Endometrium (tissue), 2 donors: ENCODE measurements at regions not wholly inside any gene's neighbourhood (a gene's known extent, or its start where the extent isn't known, plus 50 kb on each side); places are given as distances from the start of the nearest gene placed in this dataset.
"Not testable (repeated sequence)": the region's sequence is repeated elsewhere in the genome, so short reads cannot be mapped to it uniquely, and the experiment has no call there.

Experiments used
- FAIRE-seq: peaks from 2 replicates; lab custom pipeline; 2012; peaks lifted over from hg19 to GRCh38; lab: Jason Lieb, UNC
- donor health status: control.
- donor health status: control.

DNA sequence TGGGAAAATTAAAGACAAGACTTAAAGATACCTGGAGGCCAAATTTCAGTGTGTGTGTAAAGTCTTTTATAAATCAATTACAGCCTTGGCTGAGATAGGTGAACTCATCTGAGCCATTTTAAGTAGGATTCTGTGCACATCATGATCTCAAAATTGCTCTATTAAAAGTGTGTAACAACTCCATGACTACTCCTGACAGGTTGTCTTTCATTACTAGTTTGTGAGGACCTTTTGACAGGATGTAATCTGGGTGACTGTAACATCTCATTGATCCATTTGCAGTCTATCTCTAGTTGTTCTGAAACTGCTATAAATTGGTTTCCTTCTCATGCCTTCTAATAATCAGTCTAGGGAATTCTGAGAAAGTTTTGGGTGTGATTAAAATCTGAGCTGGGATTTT is 753.3 kb downstream of the SLITRK5 start:
- FAIRE-seq = no peak

DNA sequence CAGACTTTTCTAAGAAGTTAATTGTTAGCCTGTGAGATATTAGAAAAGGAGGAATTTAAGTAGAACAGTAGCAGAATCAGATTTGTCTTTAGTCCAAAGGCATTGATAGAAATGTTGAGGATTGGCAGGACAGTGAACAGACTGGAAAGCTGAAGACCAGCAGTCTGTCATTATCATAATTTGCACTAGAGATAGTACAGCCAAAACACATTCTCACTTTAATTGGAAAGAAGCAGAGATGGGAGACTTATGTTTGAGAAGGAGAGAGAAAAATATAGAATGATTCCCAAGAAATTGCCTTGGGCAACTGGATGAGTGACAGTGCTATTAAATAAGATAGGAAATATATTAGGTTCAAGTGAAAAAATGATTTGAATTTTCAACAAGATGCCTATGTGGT is 755.5 kb downstream of the SLITRK5 start:
- FAIRE-seq = no peak

- FAIRE-seq = no peak
Observed at GRCh38 chr13:88429862-88430261, 758.7 kb downstream of the SLITRK5 start.

DNA sequence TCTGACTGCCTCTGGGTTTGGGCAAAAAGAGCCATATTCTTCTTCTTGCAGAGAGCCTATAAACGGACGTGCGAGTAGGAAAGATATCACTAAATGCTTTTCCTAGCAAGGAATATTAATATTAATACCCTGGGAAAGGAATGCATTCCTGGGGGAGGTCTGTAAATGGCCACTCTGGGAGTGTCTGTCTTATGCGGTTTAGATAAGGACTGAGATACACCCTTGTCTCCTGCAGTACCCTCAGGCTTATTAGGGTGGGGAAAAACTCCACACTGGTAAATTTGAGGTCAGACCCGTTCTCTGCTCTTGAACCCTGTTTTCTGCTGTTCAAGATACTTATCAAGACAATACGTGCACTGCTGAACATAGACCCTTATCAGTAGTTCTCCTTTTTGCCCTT is 763.8 kb downstream of the SLITRK5 start:
- FAIRE-seq = no peak

- no peak for FAIRE-seq
Observed at GRCh38 chr13:88436974-88437373, 765.8 kb downstream of the SLITRK5 start.

GRCh38 chr13:88450515-88450914 is 779.3 kb downstream of the SLITRK5 start:
- no peak for FAIRE-seq

DNA sequence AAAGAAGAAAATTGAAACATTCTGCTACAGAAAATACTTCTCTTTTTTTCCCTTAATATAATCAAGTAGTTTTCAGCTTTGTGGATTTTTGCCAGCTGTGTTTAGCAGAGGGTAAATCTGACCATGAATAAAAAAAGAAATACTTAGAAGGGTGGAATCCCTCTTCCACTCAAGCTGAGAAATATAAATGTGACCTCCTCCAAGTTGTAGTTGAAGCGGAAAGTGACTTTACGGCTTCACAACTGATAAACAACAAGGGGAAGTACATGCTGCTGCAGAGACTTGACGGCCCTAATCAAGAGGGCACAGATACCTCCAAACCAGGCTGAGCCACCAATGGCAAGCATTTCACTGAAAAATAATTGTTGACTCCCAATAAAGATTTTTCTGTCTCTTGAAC is 785.0 kb downstream of the SLITRK5 start:
- FAIRE-seq = peak; percentile 83

GRCh38 chr13:88459331-88459730 is 788.2 kb downstream of the SLITRK5 start:
- no peak for FAIRE-seq

DNA sequence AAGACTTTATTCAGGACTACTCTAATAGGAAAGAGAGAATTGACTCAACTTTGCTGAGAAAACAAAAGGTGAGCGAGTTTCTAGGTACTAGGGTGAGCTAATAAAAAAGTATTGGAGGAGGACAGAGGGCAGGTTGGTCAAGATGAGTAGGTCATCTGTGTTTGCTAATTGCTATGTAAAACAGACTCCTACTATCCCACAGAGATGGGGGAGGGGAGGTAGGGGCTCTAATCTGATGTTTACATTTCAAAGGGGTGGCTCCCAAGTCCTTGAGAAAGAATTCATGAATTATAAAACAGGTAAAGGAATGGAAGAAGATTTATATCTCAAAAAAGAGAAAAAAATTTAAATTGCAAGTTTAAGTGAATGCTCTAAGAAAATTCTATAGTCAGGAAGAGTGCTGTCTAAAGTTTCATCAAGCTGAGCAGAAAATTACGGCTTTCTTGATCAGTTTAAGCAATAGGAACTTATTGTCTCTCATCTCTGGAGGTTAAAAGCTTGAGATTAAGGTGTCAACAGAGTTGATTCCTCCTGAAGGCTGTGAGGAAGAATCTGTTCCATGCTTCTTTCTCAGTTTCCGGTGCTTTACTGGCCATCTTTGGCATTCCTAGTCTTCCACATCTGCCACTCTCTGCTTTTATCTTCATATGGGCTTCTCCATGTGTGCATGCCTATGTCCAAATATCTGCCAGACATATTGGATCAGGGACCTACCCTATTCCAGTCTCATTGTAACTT is 790.3 kb downstream of the SLITRK5 start:
- FAIRE-seq = no peak

DNA sequence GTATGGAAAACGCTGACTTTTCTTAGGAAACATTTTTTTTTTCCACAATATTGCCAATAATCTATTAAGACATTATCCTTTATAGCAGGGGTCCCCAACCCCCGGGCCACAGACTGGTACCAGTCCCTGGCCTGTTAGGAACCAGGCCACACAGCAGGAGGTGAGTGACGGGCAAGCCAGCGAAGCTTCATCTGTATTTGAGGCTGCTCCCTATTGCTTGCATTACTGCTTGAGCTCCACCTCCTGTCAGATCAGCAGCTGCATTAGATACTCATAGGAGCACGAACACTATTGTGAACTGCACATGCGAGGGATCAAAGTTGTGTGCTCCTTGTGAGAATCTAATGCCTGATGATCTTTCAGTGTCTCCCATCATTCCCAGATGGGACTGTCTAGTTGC is 793.7 kb downstream of the SLITRK5 start:
- FAIRE-seq = no peak

- no peak for FAIRE-seq
Observed at GRCh38 chr13:88472316-88472715, 801.1 kb downstream of the SLITRK5 start.

GRCh38 chr13:88483202-88483601 is 812.0 kb downstream of the SLITRK5 start:
- FAIRE-seq = no peak

GRCh38 chr13:88507909-88508308 is 836.7 kb downstream of the SLITRK5 start:
- FAIRE-seq = no peak

DNA sequence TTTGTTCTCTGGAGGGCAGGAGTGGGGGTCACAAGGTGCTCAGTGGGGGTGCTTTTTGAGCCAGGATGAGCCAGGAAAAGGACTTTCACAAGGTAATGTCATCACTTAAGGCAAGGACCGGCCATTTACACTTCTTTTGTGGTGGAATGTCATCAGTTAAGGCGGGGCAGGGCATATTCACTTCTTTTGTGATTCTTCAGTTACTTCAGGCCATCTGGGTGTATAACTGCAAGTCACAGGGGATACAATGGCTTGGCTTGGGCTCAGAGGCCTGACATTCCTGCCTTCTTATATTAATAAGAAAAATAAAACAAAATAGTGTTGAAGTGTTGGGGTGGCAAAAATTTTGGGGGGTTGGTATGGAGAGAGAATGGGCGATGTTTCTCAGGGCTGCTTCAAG is 841.8 kb downstream of the SLITRK5 start:
- FAIRE-seq = not testable (repeated sequence)

DNA sequence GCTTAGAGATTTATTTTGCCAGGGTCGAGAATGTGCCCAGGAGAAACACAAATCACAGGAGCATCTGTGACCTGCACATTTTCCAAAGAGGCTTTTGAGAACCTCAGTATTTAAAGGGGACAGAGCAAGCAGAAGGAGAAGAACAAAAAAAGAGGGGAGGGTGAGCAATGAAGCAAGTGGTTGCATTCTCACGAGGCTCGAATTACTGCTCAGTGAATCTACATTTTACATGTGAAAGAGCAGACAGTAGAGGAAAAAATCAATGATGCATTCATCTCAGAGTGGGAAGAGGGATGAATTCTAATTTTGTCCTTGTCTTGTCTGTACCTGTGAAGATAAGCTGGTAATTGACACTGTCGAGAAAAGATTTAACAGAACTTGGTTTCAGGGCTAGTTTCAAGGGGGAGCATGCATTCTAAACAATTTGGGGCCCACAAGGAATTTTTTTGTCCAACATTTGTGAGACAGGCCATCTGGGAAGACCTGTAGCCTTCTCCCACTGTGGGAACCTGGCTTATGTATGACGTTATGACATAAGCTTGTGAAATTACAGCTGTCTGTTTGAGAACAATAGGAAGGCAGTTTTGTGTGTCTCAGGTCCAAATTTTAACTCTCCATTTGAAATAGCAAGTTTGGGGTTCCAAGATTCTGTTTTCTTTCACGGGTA is 855.1 kb downstream of the SLITRK5 start:
- FAIRE-seq = no peak

DNA sequence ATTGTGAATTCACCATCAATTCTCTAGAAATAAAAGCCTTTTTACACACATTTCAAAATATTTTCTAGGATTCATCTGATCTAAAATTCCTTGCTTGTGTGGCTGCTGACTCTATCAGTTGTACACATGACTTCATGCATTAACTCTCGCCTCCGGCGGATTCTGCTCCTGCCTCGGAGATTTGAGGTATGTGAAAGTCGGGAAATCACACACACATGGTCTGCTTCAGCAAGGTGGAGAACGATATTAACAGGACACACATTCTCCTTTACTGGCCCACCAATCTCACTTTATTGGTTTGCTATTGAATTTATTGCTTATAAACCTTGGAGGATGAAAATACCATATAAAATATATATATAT is 855.7 kb downstream of the SLITRK5 start:
- no peak for FAIRE-seq

- no peak for FAIRE-seq
Observed at GRCh38 chr13:88541994-88542393, 870.8 kb downstream of the SLITRK5 start.

DNA sequence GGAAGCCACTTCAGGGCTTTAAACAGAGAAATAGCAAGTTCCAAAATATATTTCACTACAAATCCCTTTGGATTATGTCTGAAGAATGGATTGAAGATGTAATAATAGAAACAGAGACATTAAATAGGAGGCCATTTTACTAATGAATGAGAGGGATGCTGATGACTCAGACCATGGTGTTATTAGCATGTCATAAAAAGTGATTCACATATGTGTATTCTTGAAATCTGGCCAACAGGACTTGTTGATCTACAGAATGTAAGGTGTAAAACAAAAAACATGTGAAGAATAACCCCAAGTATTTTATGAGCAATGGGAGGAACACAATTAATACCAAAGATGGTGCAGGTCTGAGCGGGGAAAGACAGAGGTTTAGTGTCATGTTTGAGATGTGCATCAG is 873.7 kb downstream of the SLITRK5 start:
- FAIRE-seq = no peak

DNA sequence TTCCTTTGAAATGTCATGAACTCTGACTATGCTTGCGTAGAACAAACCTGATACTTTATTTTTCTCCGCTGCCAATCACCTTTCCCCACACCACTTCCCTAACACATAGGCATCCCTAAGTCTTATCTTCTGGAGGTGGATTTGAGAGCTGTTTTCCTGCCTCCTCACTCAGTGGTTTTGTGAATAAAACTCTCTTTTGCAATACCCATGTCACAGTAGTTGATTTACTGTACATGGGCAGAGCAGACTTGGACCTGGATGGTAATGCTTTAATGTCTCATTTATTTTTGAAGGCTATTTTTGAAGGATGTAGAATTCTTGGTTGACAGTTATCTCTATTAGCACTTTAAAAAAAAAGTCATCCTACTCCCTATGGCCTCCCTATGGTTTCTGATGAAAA is 881.8 kb downstream of the SLITRK5 start:
- FAIRE-seq = no peak

- FAIRE-seq = no peak
Observed at GRCh38 chr13:88565566-88565965, 894.4 kb downstream of the SLITRK5 start.

- peak; percentile 91 for FAIRE-seq
Observed at GRCh38 chr13:88585861-88586260, 914.7 kb downstream of the SLITRK5 start.

- FAIRE-seq = peak; percentile 37
Observed at GRCh38 chr13:88586263-88586662, 915.1 kb downstream of the SLITRK5 start.

- FAIRE-seq = peak; percentile 15
Observed at GRCh38 chr13:88590574-88590973, 919.4 kb downstream of the SLITRK5 start.

DNA sequence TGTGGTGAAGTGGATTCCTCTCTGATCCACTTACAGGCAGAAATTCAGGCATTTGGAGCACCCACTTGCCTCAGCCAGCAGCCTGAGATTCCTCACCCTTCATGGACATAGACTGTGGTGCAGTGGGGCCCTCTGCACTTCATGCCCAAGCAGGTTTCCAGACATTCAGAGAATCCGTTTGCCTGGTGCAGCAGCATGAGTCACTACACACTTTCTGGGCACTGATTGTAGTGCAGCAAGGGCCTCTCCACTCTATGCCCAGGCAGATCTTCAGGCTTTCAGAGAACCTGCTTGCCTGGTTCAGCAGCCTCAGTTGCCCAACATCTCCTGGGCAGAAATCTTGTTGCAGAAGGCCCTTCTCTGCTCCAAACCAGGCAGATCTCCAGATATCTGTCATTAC is 920.9 kb downstream of the SLITRK5 start:
- no peak for FAIRE-seq
